ENCODE measurements at regions not wholly inside any gene's neighbourhood (a gene's known extent, or its start where the extent isn't known, plus 50 kb on each side); places are given as distances from the start of the nearest gene placed in this dataset.

DNA sequence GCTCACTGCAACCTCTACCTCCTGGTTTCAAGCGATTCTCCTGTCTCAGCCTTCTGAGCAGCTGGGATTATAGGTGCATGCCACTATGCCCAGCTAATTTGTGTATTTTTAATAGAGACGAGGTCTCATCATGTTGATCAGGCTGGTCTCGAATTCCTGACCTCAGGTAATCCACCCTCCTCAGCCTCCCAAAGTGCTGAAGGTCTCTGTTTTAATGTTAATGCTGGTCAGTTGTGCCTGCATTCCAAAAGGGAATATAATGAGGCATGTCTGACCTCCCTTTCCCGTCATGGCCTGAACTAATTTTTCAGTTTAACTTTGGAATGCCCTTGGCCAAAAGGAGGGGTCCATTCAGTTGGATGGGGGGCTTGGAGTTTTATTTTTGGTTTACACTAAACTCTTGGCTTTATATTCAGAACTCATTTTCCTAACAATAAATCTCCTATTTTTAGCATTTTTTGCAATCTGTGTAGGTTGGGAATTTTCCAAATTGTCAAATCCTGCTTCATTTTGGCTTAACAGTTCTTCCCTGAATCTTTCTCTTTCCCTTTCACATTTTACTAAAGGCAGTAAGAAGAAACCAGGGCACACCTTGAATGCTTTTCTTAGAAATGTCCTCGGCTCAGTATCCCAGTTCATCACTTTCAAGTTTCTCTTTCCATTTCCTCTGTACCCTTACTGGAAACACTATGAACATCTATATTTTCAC, 1175.5 kb downstream of the MAT2B start:
- TF ChIP-seq, protein P1, sequence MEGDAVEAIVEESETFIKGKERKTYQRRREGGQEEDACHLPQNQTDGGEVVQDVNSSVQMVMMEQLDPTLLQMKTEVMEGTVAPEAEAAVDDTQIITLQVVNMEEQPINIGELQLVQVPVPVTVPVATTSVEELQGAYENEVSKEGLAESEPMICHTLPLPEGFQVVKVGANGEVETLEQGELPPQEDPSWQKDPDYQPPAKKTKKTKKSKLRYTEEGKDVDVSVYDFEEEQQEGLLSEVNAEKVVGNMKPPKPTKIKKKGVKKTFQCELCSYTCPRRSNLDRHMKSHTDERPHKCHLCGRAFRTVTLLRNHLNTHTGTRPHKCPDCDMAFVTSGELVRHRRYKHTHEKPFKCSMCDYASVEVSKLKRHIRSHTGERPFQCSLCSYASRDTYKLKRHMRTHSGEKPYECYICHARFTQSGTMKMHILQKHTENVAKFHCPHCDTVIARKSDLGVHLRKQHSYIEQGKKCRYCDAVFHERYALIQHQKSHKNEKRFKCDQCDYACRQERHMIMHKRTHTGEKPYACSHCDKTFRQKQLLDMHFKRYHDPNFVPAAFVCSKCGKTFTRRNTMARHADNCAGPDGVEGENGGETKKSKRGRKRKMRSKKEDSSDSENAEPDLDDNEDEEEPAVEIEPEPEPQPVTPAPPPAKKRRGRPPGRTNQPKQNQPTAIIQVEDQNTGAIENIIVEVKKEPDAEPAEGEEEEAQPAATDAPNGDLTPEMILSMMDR (IDR thresholded peaks at IDR 0.05), result no peak
- TF ChIP-seq POLR2A (IDR thresholded peaks at IDR 0.05), result no peak
